HCT116 (cell line): ENCODE measurements at regions not wholly inside any gene's neighbourhood (a gene's known extent, or its start where the extent isn't known, plus 50 kb on each side); places are given as distances from the start of the nearest gene placed in this dataset.

Source experiments
- CBX3 ChIP-seq: IDR thresholded peaks from 2 replicates; pipeline ENCODE4 v1.6.1; 2012; ENCODE audit warnings: low read depth
- CTCF ChIP-seq, 3 experiments: fragments of 200-600 bp in 1 of 3; sonication (generic) in 1 of 3; IDR thresholded peaks in 2 of 3; conservative IDR thresholded peaks in 1 of 3; 2 replicates each; pipeline ENCODE4 v1.5.1; 2012 to 2017; ENCODE audit warnings: low read depth in 2 of 3, low read length in 2 of 3, antibody characterized with exemption in 1 of 3, borderline replicate concordance in 1 of 3, control low read depth in 1 of 3, mild to moderate bottlenecking in 1 of 3, mixed read lengths in 1 of 3, mixed run types in 1 of 3, moderate library complexity in 1 of 3; ENCODE audit not compliant: insufficient read depth in 1 of 3
- JUND ChIP-seq: IDR thresholded peaks from 2 replicates; pipeline ENCODE4 v1.6.1; 2012
- MAX ChIP-seq: IDR thresholded peaks from 2 replicates; pipeline ENCODE4 v1.6.1; 2012
- POLR2A ChIP-seq: IDR thresholded peaks from 2 replicates; pipeline ENCODE4 v1.7.0; 2011; ENCODE audit warnings: borderline replicate concordance; ENCODE audit not compliant: insufficient read depth, insufficient read length; ENCODE audit errors: extremely low read depth
- POLR2AphosphoS5 ChIP-seq: IDR thresholded peaks from 2 replicates; pipeline ENCODE4 v1.6.1; 2011; ENCODE audit warnings: mild to moderate bottlenecking, low read depth, low read length, moderate library complexity
- REST ChIP-seq: IDR thresholded peaks from 2 replicates; pipeline ENCODE4 v1.6.1; 2012; ENCODE audit warnings: low read depth
- SIN3A ChIP-seq: IDR thresholded peaks from 2 replicates; pipeline ENCODE4 v1.6.1; 2012; ENCODE audit warnings: low read depth
- SRF ChIP-seq: IDR thresholded peaks from 2 replicates; pipeline ENCODE4 v1.6.1; 2012; ENCODE audit warnings: low read depth
- ZBTB33 ChIP-seq: IDR thresholded peaks from 2 replicates; pipeline ENCODE4 v1.6.1; 2011; ENCODE audit warnings: mild to moderate bottlenecking, low read length, moderate library complexity; ENCODE audit not compliant: insufficient replicate concordance; ENCODE audit errors: extremely low read depth

- TF ChIP-seq CTCF (IDR thresholded peaks at IDR 0.05 in 2 of 3, conservative IDR thresholded peaks at IDR 0.05 in 1 of 3; ENCODE audit: borderline replicate concordance in 1 of 3, insufficient read depth in 1 of 3, low read depth in 2 of 3, low read length in 2 of 3) (no peak), POLR2A (no peak), ZBTB33 (no peak), SRF (no peak), MAX (no peak), REST (no peak), POLR2AphosphoS5 (no peak), JUND (no peak), CBX3 (no peak), SIN3A (no peak)
Measured at GRCh38 chr11:11772865-11773515, 68.8 kb upstream of the USP47 start.
